Activated CD8-positive, alpha-beta memory T cell treated with anti-CD3 and anti-CD28 coated beads, Interleukin-2, amount 10 ng/mL, durations not matched to agents 7 days and 5 days (primary cell): ENCODE measurements at regions not wholly inside any gene's neighbourhood (a gene's known extent, or its start where the extent isn't known, plus 50 kb on each side); places are given as distances from the start of the nearest gene placed in this dataset.

Experiments
- ATAC-seq: fragments of 150-1000 bp; cut with Tn5 transposase; one replicate; pipeline ENCODE4 v1.10.0; 2021; ENCODE audit warnings: moderate library complexity
- CTCF ChIA-PET: fragments of 350-600 bp; sonication (Branson Sonifier 250); formaldehyde crosslinking; loops from one replicate; lab custom pipeline; 2021; ENCODE audit warnings: antibody characterized with exemption; lab: Charles Lee
- DNase-seq: peaks from one replicate; pipeline ENCODE4 v3.0.0-alpha.2; 2020
- H3K27ac Mint-ChIP-seq: one replicate; pipeline ENCODE4 v1.8.0; 2021; ENCODE audit warnings: mild to moderate bottlenecking, mixed read lengths
- H3K27me3 Mint-ChIP-seq: one replicate; pipeline ENCODE4 v1.8.0; 2021; ENCODE audit warnings: mixed read lengths
- H3K36me3 Mint-ChIP-seq: one replicate; pipeline ENCODE4 v1.8.0; 2021; ENCODE audit warnings: mild to moderate bottlenecking, mixed read lengths
- H3K4me1 Mint-ChIP-seq: one replicate; pipeline ENCODE4 v1.8.0; 2021; ENCODE audit warnings: mixed read lengths
- H3K4me3 Mint-ChIP-seq: one replicate; pipeline ENCODE4 v1.8.0; 2021; ENCODE audit warnings: mild to moderate bottlenecking, moderate library complexity, mixed read lengths
- H3K9me3 Mint-ChIP-seq: one replicate; pipeline ENCODE4 v1.8.0; 2022; ENCODE audit warnings: low read depth, mixed read lengths

GRCh38 chr2:16587601-16588000, 78.0 kb downstream of the CYRIA start:
- Mint-ChIP-seq H3K4me3 (no peak overlapping the region), H3K27me3 (no peaks in the 10 kb centered on the region), H3K27ac (no peak overlapping the region), H3K9me3 (no peaks in the 10 kb centered on the region), H3K4me1 (no peaks in the 10 kb centered on the region), H3K36me3 (no peaks in the 10 kb centered on the region)
- no peak for ATAC-seq
- no peak for DNase-seq
- CTCF ChIA-PET, result interaction anchor here (1.6 kb wide), 1 partner anchor 62 kb away, joined by 4 read pairs; no protein-coding TSS in a partner anchor

GRCh38 chr2:16584824-16585540, 80.7 kb downstream of the CYRIA start:
- H3K36me3 Mint-ChIP-seq, result no peaks in the 10 kb centered on the region
- H3K27me3 Mint-ChIP-seq, result no peaks in the 10 kb centered on the region
- DNase-seq (no peak), ATAC-seq (no peak)
- H3K4me3 Mint-ChIP-seq, result no peak overlapping the region
- no peaks in the 10 kb centered on the region for H3K4me1 Mint-ChIP-seq
- CTCF ChIA-PET, result no interaction called here
- H3K9me3 Mint-ChIP-seq, result no peaks in the 10 kb centered on the region
- H3K27ac Mint-ChIP-seq, result no peak overlapping the region

DNA sequence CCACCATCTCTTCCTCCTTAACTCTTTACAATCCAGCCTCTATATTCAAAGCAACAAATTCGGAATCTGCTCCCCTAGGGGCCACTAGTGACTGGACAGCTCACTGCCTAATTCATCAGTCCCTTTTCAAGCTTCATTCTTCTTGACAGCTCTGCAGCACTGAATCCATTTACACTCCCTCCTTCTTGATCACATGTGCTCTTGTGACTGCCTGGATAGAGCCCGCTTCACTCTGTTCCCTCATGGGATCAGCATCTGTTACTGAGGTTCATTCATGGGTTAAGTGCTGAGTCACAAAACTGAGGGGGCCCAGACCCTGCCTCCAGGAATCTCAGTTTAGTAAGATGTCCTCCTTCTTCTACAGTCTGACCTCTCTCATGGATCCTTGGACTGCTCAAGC, 81.5 kb downstream of the CYRIA start:
- H3K27me3 Mint-ChIP-seq, result no peaks in the 10 kb centered on the region
- no peaks in the 10 kb centered on the region for H3K36me3 Mint-ChIP-seq
- no peak for ATAC-seq
- peaks cover 2% of the 10 kb centered on the region for H3K9me3 Mint-ChIP-seq
- H3K4me3 Mint-ChIP-seq, result no peak overlapping the region
- no peak for DNase-seq
- CTCF ChIA-PET, result no interaction called here
- H3K27ac Mint-ChIP-seq, result no peak overlapping the region
- no peaks in the 10 kb centered on the region for H3K4me1 Mint-ChIP-seq

DNA sequence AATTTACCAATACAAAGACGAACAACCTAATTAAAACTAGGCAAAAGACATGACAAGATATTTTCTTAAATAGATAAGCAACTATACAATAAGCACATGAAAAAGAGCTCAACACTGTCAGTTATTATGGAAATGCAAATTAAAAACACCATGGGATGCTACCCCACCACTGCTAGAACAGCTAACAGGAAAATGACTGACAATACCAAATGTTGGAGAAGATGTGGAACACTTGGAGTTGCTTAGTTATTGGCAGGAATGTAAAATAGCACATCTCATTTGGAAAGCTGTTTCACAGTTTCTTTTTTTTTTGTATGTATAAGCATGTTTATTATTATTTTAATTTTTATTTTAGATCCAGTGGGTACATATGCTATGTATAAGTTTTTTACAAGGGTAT, 84.4 kb downstream of the CYRIA start:
- ATAC-seq (no peak), DNase-seq (no peak)
- no peaks in the 10 kb centered on the region for H3K27me3 Mint-ChIP-seq
- no peaks in the 10 kb centered on the region for H3K4me1 Mint-ChIP-seq
- H3K4me3 Mint-ChIP-seq, result no peak overlapping the region
- peaks cover 2% of the 10 kb centered on the region for H3K9me3 Mint-ChIP-seq
- H3K27ac Mint-ChIP-seq, result no peak overlapping the region
- CTCF ChIA-PET, result interaction anchor here (1.7 kb wide), 1 partner anchor 28 kb away, joined by 5 read pairs; no protein-coding TSS in a partner anchor
- no peaks in the 10 kb centered on the region for H3K36me3 Mint-ChIP-seq

DNA sequence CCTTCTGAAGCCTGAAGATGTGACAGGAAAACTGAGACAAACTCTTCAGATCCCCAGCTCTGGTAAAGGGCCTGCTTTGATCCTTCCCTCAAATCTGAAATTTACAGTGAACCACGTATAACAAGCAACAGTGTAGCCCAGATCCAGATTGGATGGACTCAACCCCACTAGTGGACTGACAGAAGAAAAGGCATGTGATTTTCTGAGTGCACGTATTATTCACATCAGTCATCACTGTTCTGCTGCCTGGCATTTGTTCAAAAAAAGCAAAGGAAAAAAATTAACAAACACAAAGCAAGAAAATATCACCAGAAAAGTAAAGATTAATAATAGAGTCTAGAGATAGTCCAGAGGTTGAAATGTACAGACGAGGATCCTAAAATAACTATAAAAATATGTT, 87.6 kb downstream of the CYRIA start:
- no peak for ATAC-seq
- H3K4me1 Mint-ChIP-seq, result no peaks in the 10 kb centered on the region
- CTCF ChIA-PET, result no interaction called here
- H3K36me3 Mint-ChIP-seq, result peaks cover 1% of the 10 kb centered on the region
- no peak for DNase-seq
- H3K4me3 Mint-ChIP-seq, result no peak overlapping the region
- no peaks in the 10 kb centered on the region for H3K27me3 Mint-ChIP-seq
- no peak overlapping the region for H3K27ac Mint-ChIP-seq
- peaks cover 7% of the 10 kb centered on the region for H3K9me3 Mint-ChIP-seq

DNA sequence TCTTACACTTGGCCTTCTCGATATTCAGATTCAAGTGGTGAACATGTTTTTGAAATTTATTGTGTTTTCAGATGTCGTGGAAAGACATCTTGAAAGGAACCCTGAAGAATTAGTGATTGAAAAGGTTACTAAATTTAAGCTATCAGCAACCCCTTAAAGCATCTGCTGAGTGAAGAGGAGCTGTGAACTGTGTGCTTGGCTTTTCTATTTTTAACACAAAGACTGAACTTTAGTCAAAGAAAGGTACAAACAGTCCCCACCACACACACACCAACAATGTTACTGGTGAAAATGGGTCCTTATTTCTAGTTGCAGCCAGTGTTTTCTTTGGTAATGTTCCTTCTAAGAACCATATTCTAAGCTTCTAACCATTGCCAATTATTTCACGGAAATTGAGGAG, 95.1 kb downstream of the CYRIA start:
- CTCF ChIA-PET, result no interaction called here
- no peak overlapping the region for H3K27ac Mint-ChIP-seq
- ATAC-seq (no peak), DNase-seq (no peak)
- no peaks in the 10 kb centered on the region for H3K4me1 Mint-ChIP-seq
- H3K36me3 Mint-ChIP-seq, result no peaks in the 10 kb centered on the region
- no peak overlapping the region for H3K4me3 Mint-ChIP-seq
- peaks cover 5% of the 10 kb centered on the region for H3K9me3 Mint-ChIP-seq
- H3K27me3 Mint-ChIP-seq, result no peaks in the 10 kb centered on the region

GRCh38 chr2:16568998-16569784, 96.4 kb downstream of the CYRIA start:
- Mint-ChIP-seq H3K27ac (no peak overlapping the region), H3K9me3 (peaks cover 5% of the 10 kb centered on the region)

GRCh38 chr2:16566701-16567100, 98.9 kb downstream of the CYRIA start:
- H3K9me3 Mint-ChIP-seq, result no peaks in the 10 kb centered on the region
- DNase-seq, result no peak
- ATAC-seq, result no peak
- H3K27ac Mint-ChIP-seq, result no peak overlapping the region
- CTCF ChIA-PET, result no interaction called here
- no peaks in the 10 kb centered on the region for H3K36me3 Mint-ChIP-seq
- H3K4me1 Mint-ChIP-seq, result no peaks in the 10 kb centered on the region
- H3K4me3 Mint-ChIP-seq, result no peak overlapping the region
- no peaks in the 10 kb centered on the region for H3K27me3 Mint-ChIP-seq

More at GRCh38 chr2:16568998-16569784, 96.4 kb downstream of the CYRIA start:
- Mint-ChIP-seq H3K4me3 (no peak overlapping the region), H3K36me3 (no peaks in the 10 kb centered on the region), H3K4me1 (no peaks in the 10 kb centered on the region), H3K27me3 (no peaks in the 10 kb centered on the region)
- CTCF ChIA-PET, result no interaction called here
- no peak for ATAC-seq
- DNase-seq, result no peak

DNA sequence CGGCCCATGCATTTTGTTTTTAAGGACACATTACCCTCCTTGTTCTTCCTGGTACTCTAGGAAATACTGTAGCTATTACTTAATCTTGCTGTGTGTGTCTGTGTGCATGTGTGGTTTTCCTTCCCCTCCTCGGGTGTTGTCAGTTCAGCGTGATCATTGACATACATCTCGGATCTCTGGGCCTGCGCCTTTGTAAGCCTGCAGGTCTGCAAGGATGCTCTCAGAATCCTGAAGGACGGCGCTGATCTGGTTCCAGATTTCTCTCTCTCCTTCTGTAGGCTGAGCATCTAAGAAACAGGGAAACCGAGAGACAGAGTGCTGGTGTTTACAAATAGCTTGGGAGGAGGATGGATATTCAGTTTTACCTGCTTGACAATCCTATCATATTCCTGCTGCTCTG, 100.2 kb downstream of the CYRIA start:
- CTCF ChIA-PET, result no interaction called here
- Mint-ChIP-seq H3K27me3 (no peaks in the 10 kb centered on the region), H3K36me3 (no peaks in the 10 kb centered on the region), H3K27ac (no peak overlapping the region), H3K4me1 (no peaks in the 10 kb centered on the region), H3K4me3 (no peak overlapping the region), H3K9me3 (no peaks in the 10 kb centered on the region)
- ATAC-seq (no peak), DNase-seq (no peak)

- CTCF ChIA-PET, result no interaction called here
- Mint-ChIP-seq H3K4me3 (no peak overlapping the region), H3K27ac (no peak overlapping the region), H3K36me3 (no peaks in the 10 kb centered on the region), H3K9me3 (no peaks in the 10 kb centered on the region), H3K4me1 (no peaks in the 10 kb centered on the region), H3K27me3 (no peaks in the 10 kb centered on the region)
- no peak for DNase-seq
- no peak for ATAC-seq
Observed at GRCh38 chr2:16561676-16562075, 104.0 kb downstream of the CYRIA start.

DNA sequence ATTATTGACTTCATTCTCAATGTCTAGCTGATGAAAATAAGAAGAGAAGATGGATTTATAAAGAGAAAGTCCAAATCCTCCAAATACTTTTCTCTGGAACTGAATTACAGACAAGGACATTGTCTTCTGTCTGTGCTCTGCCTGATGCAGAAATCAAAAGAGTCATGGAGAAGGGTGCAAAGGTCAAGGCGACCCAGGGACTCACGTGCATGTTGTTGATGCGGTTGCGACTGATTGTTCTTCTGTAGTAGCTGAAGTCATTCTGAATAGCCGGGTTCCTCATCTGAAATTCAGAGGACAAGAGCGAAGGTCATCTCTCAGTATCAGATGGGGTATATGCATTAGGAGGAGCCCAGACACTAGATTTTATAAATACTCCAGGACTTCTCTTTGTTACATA, 104.4 kb downstream of the CYRIA start:
- Mint-ChIP-seq H3K36me3 (no peaks in the 10 kb centered on the region), H3K4me3 (no peak overlapping the region), H3K4me1 (no peaks in the 10 kb centered on the region), H3K27ac (no peak overlapping the region), H3K27me3 (no peaks in the 10 kb centered on the region), H3K9me3 (no peaks in the 10 kb centered on the region)
- ATAC-seq (no peak), DNase-seq (no peak)
- CTCF ChIA-PET, result no interaction called here

- Mint-ChIP-seq H3K36me3 (no peaks in the 10 kb centered on the region), H3K4me1 (no peaks in the 10 kb centered on the region), H3K27ac (no peak overlapping the region), H3K27me3 (no peaks in the 10 kb centered on the region), H3K9me3 (no peaks in the 10 kb centered on the region), H3K4me3 (no peak overlapping the region)
- CTCF ChIA-PET, result no interaction called here
- DNase-seq (no peak), ATAC-seq (no peak)
Observed at GRCh38 chr2:16559278-16560067, 106.2 kb downstream of the CYRIA start.

GRCh38 chr2:16554060-16554583, 111.5 kb downstream of the CYRIA start:
- CTCF ChIA-PET, result no interaction called here
- H3K4me3 Mint-ChIP-seq, result no peak overlapping the region
- no peak for ATAC-seq
- H3K36me3 Mint-ChIP-seq, result no peaks in the 10 kb centered on the region
- no peaks in the 10 kb centered on the region for H3K4me1 Mint-ChIP-seq
- DNase-seq, result no peak
- H3K9me3 Mint-ChIP-seq, result no peaks in the 10 kb centered on the region
- H3K27me3 Mint-ChIP-seq, result no peaks in the 10 kb centered on the region
- no peak overlapping the region for H3K27ac Mint-ChIP-seq
